Mucosa of descending colon (tissue), 3 donors: ENCODE measurements at regions not wholly inside any gene's neighbourhood (a gene's known extent, or its start where the extent isn't known, plus 50 kb on each side); places are given as distances from the start of the nearest gene placed in this dataset.

Experiments
- ATAC-seq: fragments of 200-7000 bp; cut with Tn5 transposase; one replicate; pipeline ENCODE4 v1.9.1; 2020; ENCODE audit warnings: mild to moderate bottlenecking, moderate library complexity
- DNase-seq, 3 donors: peaks; one replicate each; pipeline ENCODE4 v3.0.0-alpha.2; 2020
- H3K36me3 ChIP-seq: fragments of 200-600 bp; one replicate; pipeline ENCODE4 v1.8.0; 2021; ENCODE audit warnings: low read depth, mild to moderate bottlenecking
- H3K4me1 ChIP-seq: fragments of 200-600 bp; one replicate; pipeline ENCODE4 v1.8.0; 2021; ENCODE audit warnings: low read depth, mild to moderate bottlenecking
- H3K4me3 ChIP-seq: fragments of 200-600 bp; one replicate; pipeline ENCODE4 v1.8.0; 2021; ENCODE audit warnings: mild to moderate bottlenecking
- H3K9me3 ChIP-seq: fragments of 200-600 bp; one replicate; pipeline ENCODE4 v1.8.0; 2021; ENCODE audit warnings: mild to moderate bottlenecking
- intact Hi-C, 2 donors: fragments of 100-400 bp; cut with DNase I in 1 of 2; cut with micrococcal nuclease in 1 of 2; formaldehyde crosslinking; loops; one replicate each; pipeline versions ENCODE4 v1.11.0 to v1.11.1; 2022; cut with DNase I, micrococcal nuclease
- TF ChIP-seq, protein P1 (sequence below): fragments of 200-600 bp; IDR thresholded peaks from one replicate; pipeline ENCODE4 v1.8.0; 2022; ENCODE audit warnings: antibody characterized with exemption, mild to moderate bottlenecking
- donor health status: DM: no; HTN: no; CAD: no; lungs with moderate emphysema.
- donor health status: DM: no; HTN: no; CAD: no.
- donor health status: DM: no; HTN: yes; CAD: no.

DNA sequence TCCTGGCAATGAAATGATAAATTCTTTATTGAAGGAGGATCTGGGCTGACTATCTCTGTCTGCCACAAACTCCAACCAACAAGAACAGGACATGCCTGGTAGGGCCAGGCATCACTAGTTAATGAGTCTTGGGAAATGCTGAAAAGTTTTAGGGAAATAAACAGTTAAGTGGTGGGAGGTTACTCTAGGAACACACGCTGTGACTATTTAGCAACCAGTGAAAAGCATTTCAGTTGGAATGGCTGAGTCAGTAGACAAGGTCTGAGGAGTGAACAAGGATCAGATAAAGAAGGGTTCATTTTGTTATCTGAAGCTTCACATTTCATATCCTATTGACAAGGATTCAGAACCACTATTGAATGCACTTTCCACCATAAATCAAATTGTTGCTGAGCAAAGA, 394.9 kb upstream of the BOD1L1 start:
- ATAC-seq (no peak), DNase-seq (no peak)
- TF ChIP-seq, protein P1, sequence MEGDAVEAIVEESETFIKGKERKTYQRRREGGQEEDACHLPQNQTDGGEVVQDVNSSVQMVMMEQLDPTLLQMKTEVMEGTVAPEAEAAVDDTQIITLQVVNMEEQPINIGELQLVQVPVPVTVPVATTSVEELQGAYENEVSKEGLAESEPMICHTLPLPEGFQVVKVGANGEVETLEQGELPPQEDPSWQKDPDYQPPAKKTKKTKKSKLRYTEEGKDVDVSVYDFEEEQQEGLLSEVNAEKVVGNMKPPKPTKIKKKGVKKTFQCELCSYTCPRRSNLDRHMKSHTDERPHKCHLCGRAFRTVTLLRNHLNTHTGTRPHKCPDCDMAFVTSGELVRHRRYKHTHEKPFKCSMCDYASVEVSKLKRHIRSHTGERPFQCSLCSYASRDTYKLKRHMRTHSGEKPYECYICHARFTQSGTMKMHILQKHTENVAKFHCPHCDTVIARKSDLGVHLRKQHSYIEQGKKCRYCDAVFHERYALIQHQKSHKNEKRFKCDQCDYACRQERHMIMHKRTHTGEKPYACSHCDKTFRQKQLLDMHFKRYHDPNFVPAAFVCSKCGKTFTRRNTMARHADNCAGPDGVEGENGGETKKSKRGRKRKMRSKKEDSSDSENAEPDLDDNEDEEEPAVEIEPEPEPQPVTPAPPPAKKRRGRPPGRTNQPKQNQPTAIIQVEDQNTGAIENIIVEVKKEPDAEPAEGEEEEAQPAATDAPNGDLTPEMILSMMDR: no peak
- Histone ChIP-seq H3K4me3 (no peak overlapping the region), H3K36me3 (no peaks in the 10 kb centered on the region), H3K9me3 (no peaks in the 10 kb centered on the region), H3K4me1 (no peaks in the 10 kb centered on the region)
- intact Hi-C loops: no loop called here

DNA sequence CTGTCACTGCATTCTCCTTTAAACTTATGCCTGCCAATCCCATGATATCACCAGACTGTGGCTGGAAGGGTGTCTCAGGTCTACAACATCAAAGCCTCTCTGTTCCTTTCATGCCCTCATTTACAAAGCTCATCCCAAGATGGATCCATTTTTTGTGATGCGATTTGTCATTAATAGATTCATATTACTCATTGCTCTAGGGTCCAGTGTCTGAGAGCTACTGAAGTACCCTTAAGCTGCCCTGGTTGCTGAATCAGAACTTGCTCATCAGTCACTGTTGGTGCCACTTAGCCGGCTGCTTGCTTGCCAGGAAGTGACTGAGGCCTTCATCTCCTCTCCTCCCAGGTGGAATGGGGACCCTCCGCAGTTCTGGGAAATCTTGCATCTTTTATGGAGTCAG, 395.5 kb upstream of the BOD1L1 start:
- ATAC-seq (no peak), DNase-seq (no peak)
- TF ChIP-seq, protein P1: no peak
- H3K4me3 ChIP-seq: no peak overlapping the region
- H3K9me3 ChIP-seq: no peaks in the 10 kb centered on the region
- no peaks in the 10 kb centered on the region for H3K36me3 ChIP-seq
- no peaks in the 10 kb centered on the region for H3K4me1 ChIP-seq
- intact Hi-C loops: no loop called here

DNA sequence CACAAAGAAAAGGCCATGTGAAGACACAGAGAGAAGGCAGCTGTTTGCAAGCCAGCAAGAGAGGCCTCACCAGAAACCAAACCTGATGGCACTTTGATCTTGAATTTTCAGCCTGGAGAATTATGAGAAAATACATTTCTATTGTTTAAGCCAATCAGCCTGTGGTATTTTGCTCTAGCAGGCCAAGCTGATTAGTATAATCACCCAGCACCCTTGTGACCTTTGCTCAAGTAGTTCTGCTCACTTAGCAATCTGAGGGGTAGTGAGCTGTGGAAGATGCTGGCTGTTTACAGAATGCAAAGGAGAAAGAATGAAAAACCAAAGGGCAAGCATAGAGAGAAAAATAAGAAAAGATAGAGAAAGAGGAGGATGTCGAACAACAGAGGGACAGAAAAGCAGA, 396.4 kb upstream of the BOD1L1 start:
- TF ChIP-seq, protein P1: no peak
- Histone ChIP-seq H3K9me3 (no peaks in the 10 kb centered on the region), H3K4me1 (no peaks in the 10 kb centered on the region), H3K4me3 (no peak overlapping the region), H3K36me3 (no peaks in the 10 kb centered on the region)
- DNase-seq: no peak
- no peak for ATAC-seq
- intact Hi-C loops: no loop called here

DNA sequence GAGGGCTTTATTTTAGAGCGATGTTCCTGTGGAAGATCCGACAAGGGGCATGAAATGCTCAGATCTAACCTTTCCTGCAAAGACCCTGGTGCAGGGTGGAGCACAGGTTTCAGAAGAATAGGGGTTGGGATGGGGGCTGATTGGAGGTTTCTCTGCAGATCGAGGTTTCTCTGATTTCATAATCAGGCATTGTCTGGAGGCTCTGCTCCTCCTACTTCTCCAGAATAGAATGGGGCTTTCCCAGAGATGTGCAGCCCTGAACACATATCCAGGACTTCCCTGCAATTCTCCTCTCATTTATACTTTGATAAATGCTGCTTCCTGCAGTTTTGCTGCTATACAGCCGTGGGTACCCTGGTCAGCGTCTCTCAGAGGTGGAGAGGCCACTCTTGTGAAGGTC, 397.6 kb upstream of the BOD1L1 start:
- ATAC-seq (no peak), DNase-seq (no peak)
- Histone ChIP-seq H3K9me3 (no peaks in the 10 kb centered on the region), H3K36me3 (no peaks in the 10 kb centered on the region), H3K4me3 (no peak overlapping the region), H3K4me1 (no peaks in the 10 kb centered on the region)
- intact Hi-C loops: no loop called here
- TF ChIP-seq, protein P1: no peak

DNA sequence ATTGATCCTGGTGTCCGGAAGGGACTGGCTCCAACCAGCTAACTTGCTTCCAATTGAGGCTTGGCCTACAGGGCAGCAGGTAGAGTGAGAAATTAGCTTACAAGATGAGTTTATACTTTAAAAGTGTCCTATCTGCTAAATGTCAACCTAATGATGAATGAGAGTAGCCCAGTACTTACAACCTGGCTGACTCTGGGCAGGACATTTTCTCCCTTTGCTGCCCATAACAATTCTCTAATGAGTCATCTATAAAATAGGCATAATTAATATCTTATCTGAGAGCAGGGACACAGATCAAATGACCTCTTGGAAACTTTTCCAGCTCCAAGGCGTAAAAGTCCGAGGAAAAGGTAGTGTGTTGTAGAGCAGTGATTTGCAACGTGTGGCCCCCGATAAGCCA, 398.4 kb upstream of the BOD1L1 start:
- Histone ChIP-seq H3K36me3 (no peaks in the 10 kb centered on the region), H3K9me3 (no peaks in the 10 kb centered on the region), H3K4me3 (no peak overlapping the region), H3K4me1 (no peaks in the 10 kb centered on the region)
- no peak for DNase-seq
- TF ChIP-seq, protein P1: no peak
- intact Hi-C loops: no loop called here
- no peak for ATAC-seq

DNA sequence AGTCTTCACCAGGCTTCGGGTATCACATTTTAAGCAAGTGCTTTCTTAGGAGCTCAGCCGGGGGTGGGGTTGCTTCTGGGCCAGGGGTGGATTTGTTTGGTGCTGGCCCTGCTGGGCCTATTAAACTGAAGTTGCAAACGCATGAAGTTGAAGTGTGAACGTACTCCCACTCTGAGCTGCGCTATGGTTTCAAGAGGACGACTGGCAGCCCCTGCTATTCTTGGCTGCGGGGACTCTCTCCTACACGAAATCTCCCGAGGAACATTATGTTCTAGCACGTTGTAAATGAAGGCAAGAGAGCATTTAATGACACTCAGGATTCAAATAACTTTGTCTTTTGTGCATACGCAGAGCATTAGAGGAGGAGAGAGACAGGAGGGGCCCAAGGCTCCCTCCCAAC, 401.3 kb upstream of the BOD1L1 start:
- no peaks in the 10 kb centered on the region for H3K4me1 ChIP-seq
- no peaks in the 10 kb centered on the region for H3K36me3 ChIP-seq
- H3K4me3 ChIP-seq: no peak overlapping the region
- intact Hi-C loops: no loop called here
- ATAC-seq (no peak), DNase-seq (no peak)
- no peaks in the 10 kb centered on the region for H3K9me3 ChIP-seq
- TF ChIP-seq, protein P1: no peak
